ENCODE measurements at regions not wholly inside any gene's neighbourhood (a gene's known extent, or its start where the extent isn't known, plus 50 kb on each side); places are given as distances from the start of the nearest gene placed in this dataset.

DNA sequence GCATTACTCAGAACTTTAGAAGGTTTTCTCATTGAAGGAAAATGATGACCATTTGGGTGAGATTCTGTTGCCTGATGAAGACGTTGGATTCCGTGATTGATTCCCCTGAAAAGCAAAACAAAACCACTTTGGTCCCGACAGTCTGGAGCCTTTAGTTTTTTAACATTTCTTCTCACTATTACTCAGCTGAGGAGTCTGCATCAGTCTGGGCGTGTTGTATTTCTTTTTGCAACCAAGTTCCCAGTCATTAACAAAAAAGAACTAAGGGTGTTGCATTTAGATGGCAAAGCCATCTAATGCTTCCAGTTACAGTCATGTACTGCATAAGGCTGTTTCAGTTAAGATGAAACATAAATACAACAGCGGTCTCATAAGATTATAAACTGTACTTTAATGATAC, 343.1 kb upstream of the CDH2 start:
- TF ChIP-seq CTCF (IDR thresholded peaks at IDR 0.05) (no peak), POLR2A (IDR thresholded peaks at IDR 0.05) (no peak)
